Glomerular visceral epithelial cell (primary cell): ENCODE measurements at regions not wholly inside any gene's neighbourhood (a gene's known extent, or its start where the extent isn't known, plus 50 kb on each side); places are given as distances from the start of the nearest gene placed in this dataset.
"Not testable (repeated sequence)": the region's sequence is repeated elsewhere in the genome, so short reads cannot be mapped to it uniquely, and the experiment has no call there.

Source experiments
- DNase-seq: peaks from one replicate; pipeline ENCODE4 v3.0.0-alpha.2; 2016; ENCODE audit errors: extremely low spot score

- DNase-seq: no peak
These were observed 199.8 kb downstream of the LRRC70 start for GRCh38 chr5:62778316-62779009.

GRCh38 chr5:62777081-62777480 lies 198.5 kb downstream of the LRRC70 start:
- DNase-seq: not testable (repeated sequence)

GRCh38 chr5:62776592-62776991 lies 198.0 kb downstream of the LRRC70 start:
- DNase-seq: not testable (repeated sequence)

GRCh38 chr5:62773460-62773859 lies 194.8 kb downstream of the LRRC70 start:
- no peak for DNase-seq

- DNase-seq: no peak
These were observed 192.7 kb downstream of the LRRC70 start for GRCh38 chr5:62771341-62771740.

- DNase-seq: no peak
These were observed 189.0 kb downstream of the LRRC70 start for GRCh38 chr5:62767650-62768049.

GRCh38 chr5:62767077-62767476 lies 188.5 kb downstream of the LRRC70 start:
- no peak for DNase-seq

- DNase-seq: no peak
These were observed 183.9 kb downstream of the LRRC70 start for GRCh38 chr5:62762503-62762902.

GRCh38 chr5:62757686-62758085 lies 179.1 kb downstream of the LRRC70 start:
- not testable (repeated sequence) for DNase-seq

GRCh38 chr5:62752998-62753367 lies 174.4 kb downstream of the LRRC70 start:
- not testable (repeated sequence) for DNase-seq

- not testable (repeated sequence) for DNase-seq
These were observed 173.7 kb downstream of the LRRC70 start for GRCh38 chr5:62752056-62752997.

- DNase-seq: no peak
These were observed 163.6 kb downstream of the LRRC70 start for GRCh38 chr5:62742207-62742606.

- DNase-seq: no peak
These were observed 163.1 kb downstream of the LRRC70 start for GRCh38 chr5:62741761-62742160.

GRCh38 chr5:62737766-62738165 lies 159.1 kb downstream of the LRRC70 start:
- no peak for DNase-seq

- DNase-seq: peak; percentile 65
These were observed 154.1 kb downstream of the LRRC70 start for GRCh38 chr5:62732677-62733121.

GRCh38 chr5:62731022-62731421 lies 152.4 kb downstream of the LRRC70 start:
- DNase-seq: no peak

GRCh38 chr5:62729675-62730074 lies 151.1 kb downstream of the LRRC70 start:
- DNase-seq: no peak

- DNase-seq: no peak
These were observed 149.2 kb downstream of the LRRC70 start for GRCh38 chr5:62727861-62728260.

- no peak for DNase-seq
These were observed 148.6 kb downstream of the LRRC70 start for GRCh38 chr5:62727184-62727583.

GRCh38 chr5:62722360-62722759 lies 143.7 kb downstream of the LRRC70 start:
- no peak for DNase-seq

GRCh38 chr5:62720031-62720441 lies 141.4 kb downstream of the LRRC70 start:
- peak; percentile 96 for DNase-seq

- DNase-seq: peak; percentile 66
These were observed 140.6 kb downstream of the LRRC70 start for GRCh38 chr5:62719061-62719720.
